C4-2B (cell line): ENCODE measurements at regions not wholly inside any gene's neighbourhood (a gene's known extent, or its start where the extent isn't known, plus 50 kb on each side); places are given as distances from the start of the nearest gene placed in this dataset.

Experiments used
- ZFX ChIP-seq: fragments of 450-650 bp; IDR thresholded peaks from 2 replicates; pipeline ENCODE4 v1.6.1; 2017
- TF ChIP-seq, protein P1 (sequence below): fragments of 450-650 bp; conservative IDR thresholded peaks from 2 replicates; pipeline ENCODE4 v1.5.1; 2017; ENCODE audit warnings: mild to moderate bottlenecking

DNA sequence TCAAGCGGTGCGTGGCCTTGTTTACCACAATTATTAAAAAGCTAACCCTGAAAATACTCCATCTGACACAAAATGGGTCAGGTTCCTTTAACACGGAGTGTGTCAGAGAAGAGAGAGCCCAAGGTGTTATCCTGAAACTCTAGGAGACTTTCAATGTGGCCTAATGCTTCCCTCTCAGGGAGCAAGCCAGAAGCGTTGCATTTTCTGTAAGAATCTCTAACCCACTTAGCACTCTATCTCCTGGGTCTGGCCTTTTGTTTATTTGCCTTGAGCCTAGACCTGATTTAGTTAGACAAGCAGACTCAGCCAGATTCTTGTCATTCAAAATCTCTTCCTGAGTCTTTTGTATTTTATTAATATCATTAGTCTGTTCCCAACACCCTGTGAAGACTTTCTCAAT lies 184.0 kb upstream of the SYT1 start:
- TF ChIP-seq, protein P1, sequence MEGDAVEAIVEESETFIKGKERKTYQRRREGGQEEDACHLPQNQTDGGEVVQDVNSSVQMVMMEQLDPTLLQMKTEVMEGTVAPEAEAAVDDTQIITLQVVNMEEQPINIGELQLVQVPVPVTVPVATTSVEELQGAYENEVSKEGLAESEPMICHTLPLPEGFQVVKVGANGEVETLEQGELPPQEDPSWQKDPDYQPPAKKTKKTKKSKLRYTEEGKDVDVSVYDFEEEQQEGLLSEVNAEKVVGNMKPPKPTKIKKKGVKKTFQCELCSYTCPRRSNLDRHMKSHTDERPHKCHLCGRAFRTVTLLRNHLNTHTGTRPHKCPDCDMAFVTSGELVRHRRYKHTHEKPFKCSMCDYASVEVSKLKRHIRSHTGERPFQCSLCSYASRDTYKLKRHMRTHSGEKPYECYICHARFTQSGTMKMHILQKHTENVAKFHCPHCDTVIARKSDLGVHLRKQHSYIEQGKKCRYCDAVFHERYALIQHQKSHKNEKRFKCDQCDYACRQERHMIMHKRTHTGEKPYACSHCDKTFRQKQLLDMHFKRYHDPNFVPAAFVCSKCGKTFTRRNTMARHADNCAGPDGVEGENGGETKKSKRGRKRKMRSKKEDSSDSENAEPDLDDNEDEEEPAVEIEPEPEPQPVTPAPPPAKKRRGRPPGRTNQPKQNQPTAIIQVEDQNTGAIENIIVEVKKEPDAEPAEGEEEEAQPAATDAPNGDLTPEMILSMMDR: no peak
- no peak for TF ChIP-seq ZFX
